ENCODE measurements at regions not wholly inside any gene's neighbourhood (a gene's known extent, or its start where the extent isn't known, plus 50 kb on each side); places are given as distances from the start of the nearest gene placed in this dataset.

- in situ Hi-C loops (cut with MboI; ENCODE audit: low sequenced_read_pairs) = no loop called here
- Histone ChIP-seq H3K36me3 (replicated peaks) (no peaks in the 10 kb centered on the region), H3K4me1 (peaks cover 10% of the 10 kb centered on the region), H3K4me3 (no peak overlapping the region), H3K27me3 (ENCODE audit: low read depth) (no peaks in the 10 kb centered on the region), H3K9me3 (no peaks in the 10 kb centered on the region)
- DNase-seq (ENCODE audit: low spot score in 2 of 2) = peak in 1 of 2 experiments; percentile 28
Observed at GRCh38 chr13:77480066-77480465, 55.4 kb upstream of the SCEL start.

DNA sequence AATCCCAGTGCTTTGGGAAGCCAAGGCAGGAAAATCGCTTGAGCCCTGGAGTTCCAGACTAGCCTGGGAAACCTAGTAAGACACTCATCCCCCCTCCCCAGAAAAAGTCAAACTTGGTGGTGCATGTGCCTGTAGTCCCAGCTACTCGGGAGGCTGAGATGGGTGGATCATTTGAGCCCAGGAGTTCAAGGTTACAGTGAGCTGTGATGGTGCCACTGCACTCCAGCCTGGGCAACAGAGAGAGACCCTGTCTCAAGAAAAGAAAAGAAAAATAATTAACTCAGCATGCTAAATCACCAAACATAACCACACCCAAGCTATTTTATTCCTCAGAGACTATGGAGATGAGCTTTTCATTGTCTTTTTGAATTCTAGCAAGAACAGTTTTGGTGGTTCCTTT, 56.2 kb upstream of the SCEL start:
- Histone ChIP-seq H3K9me3 (no peaks in the 10 kb centered on the region), H3K4me1 (peaks cover 10% of the 10 kb centered on the region), H3K27me3 (ENCODE audit: low read depth) (no peaks in the 10 kb centered on the region), H3K36me3 (replicated peaks) (no peaks in the 10 kb centered on the region), H3K4me3 (no peak overlapping the region)
- in situ Hi-C loops (cut with MboI; ENCODE audit: low sequenced_read_pairs) = loop anchor here (5.0 kb wide), 1 partner anchor 152 kb away; the partner anchor contains the start of gene MYCBP2
- no peak for DNase-seq (ENCODE audit: low spot score in 2 of 2)

DNA sequence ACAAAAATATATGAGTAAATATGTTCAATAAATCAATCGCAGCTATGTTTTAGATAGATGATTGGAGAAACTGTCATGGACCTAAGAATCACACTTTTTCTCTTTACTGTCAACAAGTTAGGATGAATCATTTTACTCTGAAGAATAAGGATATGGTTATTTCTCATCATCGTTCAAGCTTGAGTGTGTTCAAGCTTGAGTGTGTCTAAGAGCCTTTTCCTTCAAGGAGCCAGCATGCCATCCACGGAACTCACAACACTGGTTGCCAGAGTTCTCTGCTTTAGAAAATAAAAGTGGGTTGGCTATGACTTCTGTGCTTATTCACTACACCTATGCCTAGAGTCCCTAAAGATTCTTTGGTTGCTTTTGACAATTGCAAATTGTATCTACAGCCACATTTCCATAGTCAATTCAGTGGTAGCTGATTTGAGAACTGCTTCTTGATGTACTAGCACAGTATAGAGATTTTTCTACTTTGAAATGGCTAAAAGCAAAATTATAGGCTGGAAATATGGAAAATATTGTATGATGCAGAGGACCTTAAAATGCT, 58.1 kb upstream of the SCEL start:
- no peaks in the 10 kb centered on the region for H3K27me3 ChIP-seq (ENCODE audit: low read depth)
- H3K4me1 ChIP-seq = peaks cover 10% of the 10 kb centered on the region
- no peaks in the 10 kb centered on the region for H3K9me3 ChIP-seq
- in situ Hi-C loops (cut with MboI; ENCODE audit: low sequenced_read_pairs) = loop anchor here (5.0 kb wide), 1 partner anchor 150 kb away; the partner anchor contains the start of gene MYCBP2
- no peak overlapping the region for H3K4me3 ChIP-seq
- no peaks in the 10 kb centered on the region for H3K36me3 ChIP-seq (replicated peaks)
- DNase-seq (ENCODE audit: low spot score in 2 of 2) = no peak

- no peak for DNase-seq (ENCODE audit: low spot score in 2 of 2)
- in situ Hi-C loops (cut with MboI; ENCODE audit: low sequenced_read_pairs) = loop anchor here (5.0 kb wide), 1 partner anchor 149 kb away; the partner anchor contains the start of gene MYCBP2
- no peaks in the 10 kb centered on the region for H3K36me3 ChIP-seq (replicated peaks)
- no peaks in the 10 kb centered on the region for H3K27me3 ChIP-seq (ENCODE audit: low read depth)
- peaks cover 10% of the 10 kb centered on the region for H3K4me1 ChIP-seq
- no peak overlapping the region for H3K4me3 ChIP-seq
- H3K9me3 ChIP-seq = no peaks in the 10 kb centered on the region
Observed at GRCh38 chr13:77476456-77476855, 59.0 kb upstream of the SCEL start.

DNA sequence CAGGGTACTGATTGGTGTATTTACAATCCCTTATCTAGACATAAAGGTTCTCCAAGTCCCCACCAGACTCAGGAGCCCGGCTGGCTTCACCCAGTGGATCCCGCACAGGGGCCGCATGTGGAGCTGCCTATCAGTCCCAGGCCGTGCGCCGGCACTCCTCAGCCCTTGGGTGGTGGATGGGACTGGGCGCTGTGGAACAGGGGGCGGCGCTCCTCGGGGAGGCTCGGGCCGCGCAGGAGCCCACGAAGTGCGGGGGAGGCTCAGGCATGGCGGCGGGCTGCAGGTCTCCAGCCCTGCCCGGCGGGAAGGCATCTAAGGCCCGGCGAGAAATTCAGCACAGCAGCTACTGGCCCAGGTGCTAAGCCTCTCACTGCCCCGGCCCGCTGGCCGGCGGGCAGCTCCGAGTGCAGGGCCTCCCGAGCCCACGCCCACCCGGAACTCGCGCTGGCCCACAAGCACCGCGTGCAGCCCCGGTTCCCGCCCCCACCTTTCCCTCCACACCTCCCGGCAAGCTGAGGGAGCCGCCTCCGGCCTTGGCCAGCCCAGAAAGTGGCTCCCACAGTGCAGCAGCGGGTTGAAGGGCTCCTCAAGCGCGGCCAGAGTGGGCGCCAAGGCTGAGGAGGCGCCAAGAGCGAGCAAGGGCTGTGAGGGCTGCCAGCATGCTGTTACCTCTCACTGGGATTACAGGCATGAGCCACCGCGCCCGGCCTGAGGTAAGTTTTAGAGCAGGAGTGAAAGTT, 60.0 kb upstream of the SCEL start:
- in situ Hi-C loops (cut with MboI; ENCODE audit: low sequenced_read_pairs) = loop anchor here (5.0 kb wide), 1 partner anchor 148 kb away; the partner anchor contains the start of gene MYCBP2
- peaks cover 10% of the 10 kb centered on the region for H3K4me1 ChIP-seq

DNA sequence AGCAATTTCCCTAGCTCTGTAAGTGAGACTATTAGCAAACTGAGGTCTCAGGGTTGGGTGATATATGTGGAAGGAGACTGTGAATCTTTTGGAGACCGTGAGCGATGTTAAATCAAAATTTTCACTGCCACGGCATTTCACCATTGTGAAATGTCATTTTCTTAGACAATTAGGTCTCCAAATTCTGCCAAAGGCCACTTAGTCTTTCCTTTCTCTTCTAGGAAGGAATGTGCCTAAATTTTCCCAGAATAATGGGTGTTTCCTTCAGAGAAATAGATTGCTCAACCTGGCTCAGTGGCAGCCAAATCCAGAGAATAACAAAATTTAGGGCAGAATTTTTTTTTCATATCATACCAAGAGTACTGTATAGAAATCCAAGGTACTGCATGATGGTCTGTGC, 64.5 kb upstream of the SCEL start:
- Histone ChIP-seq H3K4me1 (no peaks in the 10 kb centered on the region), H3K4me3 (no peak overlapping the region), H3K9me3 (no peaks in the 10 kb centered on the region), H3K27me3 (ENCODE audit: low read depth) (0 out of 2 replicates have a peak, but pooled peaks cover 4% of the 10 kb centered on the region), H3K36me3 (replicated peaks) (no peaks in the 10 kb centered on the region)
- in situ Hi-C loops (cut with MboI; ENCODE audit: low sequenced_read_pairs) = no loop called here
- DNase-seq (ENCODE audit: low spot score in 2 of 2) = no peak

More for the DNA sequence above, 60.0 kb upstream of the SCEL start:
- H3K9me3 ChIP-seq = no peaks in the 10 kb centered on the region
- no peak for DNase-seq (ENCODE audit: low spot score in 2 of 2)
- no peaks in the 10 kb centered on the region for H3K36me3 ChIP-seq (replicated peaks)
- H3K4me3 ChIP-seq = no peak overlapping the region
- H3K27me3 ChIP-seq (ENCODE audit: low read depth) = no peaks in the 10 kb centered on the region

DNA sequence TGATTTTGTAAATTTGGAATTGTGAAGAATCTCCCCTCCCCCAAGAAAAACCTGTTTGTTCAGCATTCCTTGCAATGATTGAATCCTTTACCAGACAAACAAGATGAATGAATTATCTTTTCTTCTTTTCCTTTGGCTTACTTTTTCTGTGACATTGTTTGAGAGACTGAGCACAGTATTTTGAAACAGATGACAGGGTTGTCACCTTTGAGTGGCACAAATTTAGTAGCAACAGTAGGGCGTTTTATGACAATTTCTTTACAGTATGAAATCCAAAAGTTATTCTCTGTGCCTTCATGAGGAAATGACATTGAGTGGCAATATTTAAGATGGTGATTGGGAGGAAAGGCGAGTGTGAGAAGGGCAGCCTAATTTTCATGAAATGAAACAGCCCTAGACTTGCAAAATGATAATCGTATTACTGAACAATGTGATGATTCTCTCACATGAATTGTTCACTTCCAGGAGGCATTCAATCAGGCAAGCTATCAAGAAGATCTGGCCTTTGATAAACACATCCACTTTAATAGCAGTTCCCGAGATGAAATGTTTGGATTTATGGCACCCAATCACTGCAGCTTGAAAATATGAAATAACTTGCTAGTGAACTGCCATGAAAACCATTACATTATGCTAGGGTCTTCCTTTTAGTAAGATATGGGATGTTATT, 68.6 kb upstream of the SCEL start:
- Histone ChIP-seq H3K4me3 (no peak overlapping the region), H3K9me3 (no peaks in the 10 kb centered on the region), H3K36me3 (replicated peaks) (no peaks in the 10 kb centered on the region), H3K4me1 (no peaks in the 10 kb centered on the region), H3K27me3 (ENCODE audit: low read depth) (0 out of 2 replicates have a peak, but pooled peaks cover 4% of the 10 kb centered on the region)
- in situ Hi-C loops (cut with MboI; ENCODE audit: low sequenced_read_pairs) = no loop called here
- DNase-seq (ENCODE audit: low spot score in 2 of 2) = no peak

- DNase-seq (ENCODE audit: low spot score in 2 of 2) = no peak
- Histone ChIP-seq H3K9me3 (no peaks in the 10 kb centered on the region), H3K27me3 (ENCODE audit: low read depth) (0 out of 2 replicates have a peak, but pooled peaks cover 4% of the 10 kb centered on the region), H3K4me1 (no peaks in the 10 kb centered on the region), H3K36me3 (replicated peaks) (no peaks in the 10 kb centered on the region), H3K4me3 (no peak overlapping the region)
- in situ Hi-C loops (cut with MboI; ENCODE audit: low sequenced_read_pairs) = no loop called here
Observed at GRCh38 chr13:77465603-77466195, 69.8 kb upstream of the SCEL start.

- Histone ChIP-seq H3K4me1 (no peaks in the 10 kb centered on the region), H3K36me3 (replicated peaks) (no peaks in the 10 kb centered on the region), H3K27me3 (ENCODE audit: low read depth) (no peaks in the 10 kb centered on the region), H3K4me3 (no peak overlapping the region), H3K9me3 (no peaks in the 10 kb centered on the region)
- in situ Hi-C loops (cut with MboI; ENCODE audit: low sequenced_read_pairs) = no loop called here
- DNase-seq (ENCODE audit: low spot score in 2 of 2) = no peak
Observed at GRCh38 chr13:77460195-77460594, 75.3 kb upstream of the SCEL start.

DNA sequence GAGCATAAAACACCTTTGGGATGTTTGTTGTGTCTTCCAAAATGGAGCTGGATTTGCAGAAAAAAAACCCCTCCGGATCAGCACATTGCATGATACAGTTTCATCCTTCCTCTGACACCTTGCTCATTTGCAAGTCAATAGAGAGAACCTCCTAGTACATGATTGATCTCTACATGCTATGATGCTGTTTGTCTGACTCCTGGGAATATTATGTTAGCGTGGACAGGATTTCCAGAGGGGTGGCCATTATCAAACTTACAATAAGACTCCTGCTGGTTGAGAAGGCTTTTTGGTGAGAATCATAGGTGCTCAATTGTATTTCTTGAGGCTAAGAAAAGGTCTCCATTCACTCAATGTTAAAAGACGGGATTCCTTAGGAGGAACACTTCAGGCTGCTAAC, 75.9 kb upstream of the SCEL start:
- in situ Hi-C loops (cut with MboI; ENCODE audit: low sequenced_read_pairs) = no loop called here
- Histone ChIP-seq H3K4me1 (no peaks in the 10 kb centered on the region), H3K4me3 (no peak overlapping the region), H3K36me3 (replicated peaks) (no peaks in the 10 kb centered on the region), H3K27me3 (ENCODE audit: low read depth) (no peaks in the 10 kb centered on the region), H3K9me3 (no peaks in the 10 kb centered on the region)
- peak in 1 of 2 experiments; percentile 23 for DNase-seq (ENCODE audit: low spot score in 2 of 2)

DNA sequence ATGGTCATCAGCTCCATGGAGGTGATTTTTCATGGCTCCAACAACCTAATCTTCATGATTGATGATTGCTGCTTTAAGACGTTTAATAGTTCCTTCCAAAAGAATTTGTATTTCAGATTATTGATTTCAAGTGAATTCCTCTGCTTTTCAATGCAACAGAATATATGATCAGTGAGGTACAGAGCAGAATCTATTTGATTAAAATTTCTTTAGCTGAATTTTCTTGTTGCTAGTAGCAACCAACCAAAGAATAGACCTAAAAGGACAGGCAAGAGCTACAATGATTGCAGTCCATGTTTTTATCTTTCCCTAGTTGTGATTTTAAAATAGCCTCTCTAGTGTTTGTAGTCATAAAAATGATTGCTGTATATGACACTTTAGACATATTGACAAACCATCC, 76.8 kb upstream of the SCEL start:
- Histone ChIP-seq H3K27me3 (ENCODE audit: low read depth) (no peaks in the 10 kb centered on the region), H3K4me3 (no peak overlapping the region), H3K36me3 (replicated peaks) (no peaks in the 10 kb centered on the region), H3K4me1 (no peaks in the 10 kb centered on the region), H3K9me3 (no peaks in the 10 kb centered on the region)
- in situ Hi-C loops (cut with MboI; ENCODE audit: low sequenced_read_pairs) = no loop called here
- DNase-seq (ENCODE audit: low spot score in 2 of 2) = no peak

- DNase-seq (ENCODE audit: low spot score in 2 of 2) = no peak
- Histone ChIP-seq H3K4me1 (no peaks in the 10 kb centered on the region), H3K4me3 (no peak overlapping the region), H3K27me3 (ENCODE audit: low read depth) (no peaks in the 10 kb centered on the region), H3K36me3 (replicated peaks) (no peaks in the 10 kb centered on the region), H3K9me3 (no peaks in the 10 kb centered on the region)
- in situ Hi-C loops (cut with MboI; ENCODE audit: low sequenced_read_pairs) = no loop called here
Observed at GRCh38 chr13:77457966-77458365, 77.5 kb upstream of the SCEL start.

DNA sequence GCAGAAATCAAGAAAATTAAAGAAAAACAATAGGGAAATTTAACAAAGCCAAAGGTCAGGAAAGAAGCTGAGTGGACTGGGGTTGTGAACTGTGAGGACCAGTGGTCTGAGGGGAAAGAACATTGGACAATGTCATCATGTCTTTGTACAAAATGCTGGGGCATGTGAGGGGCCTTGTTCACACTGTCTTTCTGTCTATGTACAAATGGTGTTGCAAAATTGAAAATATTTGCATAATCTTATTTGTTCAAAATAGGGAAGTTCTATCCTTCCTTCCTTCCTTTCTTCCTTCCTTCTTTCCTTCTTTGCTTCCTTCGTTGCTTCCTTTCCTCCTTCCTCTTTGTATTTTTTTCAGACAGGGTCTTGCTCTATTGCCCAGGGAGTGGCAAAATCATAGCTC, 79.2 kb upstream of the SCEL start:
- in situ Hi-C loops (cut with MboI; ENCODE audit: low sequenced_read_pairs) = no loop called here
- H3K27me3 ChIP-seq (ENCODE audit: low read depth) = no peaks in the 10 kb centered on the region
- H3K36me3 ChIP-seq (replicated peaks) = no peaks in the 10 kb centered on the region
- no peaks in the 10 kb centered on the region for H3K4me1 ChIP-seq
- no peak overlapping the region for H3K4me3 ChIP-seq
- H3K9me3 ChIP-seq = no peaks in the 10 kb centered on the region
- no peak for DNase-seq (ENCODE audit: low spot score in 2 of 2)

DNA sequence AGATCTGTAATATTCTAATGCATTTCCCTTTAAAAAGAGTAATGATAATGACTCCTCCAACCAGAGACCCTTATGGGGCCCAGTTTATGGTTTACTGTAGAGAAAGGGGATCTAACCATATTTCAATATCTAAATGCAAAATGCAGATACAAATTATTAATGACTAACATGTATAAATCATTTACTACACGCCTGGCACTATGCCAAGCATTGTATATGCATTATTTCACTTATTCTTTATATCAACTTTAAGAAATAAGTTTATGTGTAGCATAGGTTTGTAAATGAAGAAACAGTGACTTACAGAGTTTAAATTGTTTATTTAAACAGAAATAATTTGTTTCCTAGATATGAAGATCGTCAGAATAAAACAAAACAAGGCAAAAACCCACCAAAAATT, 86.2 kb upstream of the SCEL start:
- no peaks in the 10 kb centered on the region for H3K27me3 ChIP-seq (ENCODE audit: low read depth)
- no peaks in the 10 kb centered on the region for H3K9me3 ChIP-seq
- H3K36me3 ChIP-seq (replicated peaks) = no peaks in the 10 kb centered on the region
- H3K4me1 ChIP-seq = no peaks in the 10 kb centered on the region
- in situ Hi-C loops (cut with MboI; ENCODE audit: low sequenced_read_pairs) = no loop called here
- DNase-seq (ENCODE audit: low spot score in 2 of 2) = no peak
- no peak overlapping the region for H3K4me3 ChIP-seq
